Fibroblast of pulmonary artery (primary cell): ENCODE measurements at regions not wholly inside any gene's neighbourhood (a gene's known extent, or its start where the extent isn't known, plus 50 kb on each side); places are given as distances from the start of the nearest gene placed in this dataset.

Experiments used
- DNase-seq: peaks from one replicate; pipeline ENCODE4 v3.0.0-alpha.2; 2010; ENCODE audit warnings: low read depth
- H3K4me3 ChIP-seq: replicated peaks from 2 replicates; pipeline ENCODE4 v1.5.1; 2011; ENCODE audit warnings: low read depth, mild to moderate bottlenecking, control low read depth, low read length, moderate library complexity
- TF ChIP-seq, protein P1 (sequence below): IDR thresholded peaks from 2 replicates; pipeline ENCODE4 v1.5.1; 2011; ENCODE audit warnings: mild to moderate bottlenecking, control low read depth, low read length, inconsistent platforms; ENCODE audit errors: missing control alignments

DNA sequence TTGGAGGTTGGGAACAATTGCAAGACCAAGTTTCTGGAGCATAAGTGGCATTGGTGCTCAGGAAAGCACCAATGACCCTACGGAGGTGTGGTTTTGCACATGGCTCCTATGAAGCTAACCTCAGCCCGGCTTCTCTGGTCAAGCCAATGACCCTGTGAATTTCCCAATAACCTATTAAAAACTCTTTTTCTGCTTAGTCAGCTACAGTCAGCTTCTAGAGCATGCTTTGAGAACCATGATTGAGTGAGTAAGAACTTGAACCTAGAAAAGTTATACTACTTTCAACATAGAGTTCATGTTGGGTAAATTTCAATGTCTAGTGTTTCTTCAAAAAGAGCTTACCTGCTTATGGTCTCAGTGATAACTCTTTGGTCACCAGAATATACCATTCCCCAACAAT is 163.2 kb downstream of the RSL24D1 start:
- TF ChIP-seq, protein P1, sequence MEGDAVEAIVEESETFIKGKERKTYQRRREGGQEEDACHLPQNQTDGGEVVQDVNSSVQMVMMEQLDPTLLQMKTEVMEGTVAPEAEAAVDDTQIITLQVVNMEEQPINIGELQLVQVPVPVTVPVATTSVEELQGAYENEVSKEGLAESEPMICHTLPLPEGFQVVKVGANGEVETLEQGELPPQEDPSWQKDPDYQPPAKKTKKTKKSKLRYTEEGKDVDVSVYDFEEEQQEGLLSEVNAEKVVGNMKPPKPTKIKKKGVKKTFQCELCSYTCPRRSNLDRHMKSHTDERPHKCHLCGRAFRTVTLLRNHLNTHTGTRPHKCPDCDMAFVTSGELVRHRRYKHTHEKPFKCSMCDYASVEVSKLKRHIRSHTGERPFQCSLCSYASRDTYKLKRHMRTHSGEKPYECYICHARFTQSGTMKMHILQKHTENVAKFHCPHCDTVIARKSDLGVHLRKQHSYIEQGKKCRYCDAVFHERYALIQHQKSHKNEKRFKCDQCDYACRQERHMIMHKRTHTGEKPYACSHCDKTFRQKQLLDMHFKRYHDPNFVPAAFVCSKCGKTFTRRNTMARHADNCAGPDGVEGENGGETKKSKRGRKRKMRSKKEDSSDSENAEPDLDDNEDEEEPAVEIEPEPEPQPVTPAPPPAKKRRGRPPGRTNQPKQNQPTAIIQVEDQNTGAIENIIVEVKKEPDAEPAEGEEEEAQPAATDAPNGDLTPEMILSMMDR, result no peak
- no peak overlapping the region for H3K4me3 ChIP-seq
- no peak for DNase-seq

DNA sequence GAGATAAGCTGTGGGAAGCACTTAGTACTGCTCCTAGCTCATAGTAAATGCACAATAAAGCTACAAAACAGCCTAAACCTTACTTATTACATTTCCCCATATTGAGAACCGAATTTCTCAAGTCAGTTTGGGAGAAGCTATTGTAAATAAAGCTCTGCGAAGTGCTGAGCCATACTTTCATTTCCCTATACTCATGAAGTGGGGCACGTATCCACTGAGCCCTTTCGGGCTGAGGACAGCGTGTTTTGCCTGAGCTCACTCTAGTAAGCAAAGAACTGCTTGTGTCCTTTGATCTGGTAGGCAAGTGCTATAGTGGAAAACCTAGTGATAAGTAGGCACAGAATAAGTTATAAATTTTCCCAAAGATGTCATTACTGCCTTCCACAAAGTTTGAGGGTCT is 165.0 kb downstream of the RSL24D1 start:
- no peak for DNase-seq
- no peak overlapping the region for H3K4me3 ChIP-seq
- TF ChIP-seq, protein P1, result no peak

DNA sequence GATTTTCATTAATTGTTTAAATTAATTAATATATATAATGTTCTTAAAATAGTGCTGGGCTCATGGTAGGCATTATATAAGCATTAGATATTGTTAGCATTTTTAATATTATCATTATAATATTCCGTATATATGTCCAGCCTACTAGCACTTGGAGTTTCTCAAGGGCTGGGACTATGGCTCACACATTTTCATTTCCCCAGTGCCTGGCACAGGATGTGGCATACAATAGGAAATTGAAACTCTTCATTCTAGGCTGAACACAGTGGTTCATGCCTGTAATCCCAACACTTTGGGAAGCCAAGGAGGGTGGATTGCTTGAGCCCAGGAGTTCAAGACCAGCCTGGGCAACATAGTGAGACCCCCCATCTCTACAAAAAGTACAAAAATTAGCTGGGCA is 170.4 kb downstream of the RSL24D1 start:
- no peak overlapping the region for H3K4me3 ChIP-seq
- DNase-seq, result no peak
- TF ChIP-seq, protein P1, result no peak

DNA sequence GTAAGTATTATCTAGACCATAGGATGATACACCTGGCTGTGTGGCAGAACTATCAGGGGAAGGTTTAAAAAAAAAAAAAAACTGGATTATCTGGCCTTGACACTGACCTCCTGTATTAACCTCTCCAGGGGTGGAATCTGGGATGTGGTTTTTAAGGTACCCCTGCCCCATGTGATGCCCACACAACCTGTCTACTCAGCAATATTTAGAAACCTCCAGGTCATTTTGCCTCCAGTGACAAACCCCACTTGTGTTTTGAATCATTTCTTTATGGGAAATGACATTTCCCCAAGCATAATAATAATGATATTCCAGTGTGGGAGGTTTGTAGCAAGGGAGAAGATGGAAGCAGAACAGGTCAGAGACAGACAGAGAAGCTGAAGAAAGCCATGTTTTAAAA is 179.1 kb downstream of the RSL24D1 start:
- no peak for DNase-seq
- TF ChIP-seq, protein P1, result no peak
- H3K4me3 ChIP-seq, result no peak overlapping the region

DNA sequence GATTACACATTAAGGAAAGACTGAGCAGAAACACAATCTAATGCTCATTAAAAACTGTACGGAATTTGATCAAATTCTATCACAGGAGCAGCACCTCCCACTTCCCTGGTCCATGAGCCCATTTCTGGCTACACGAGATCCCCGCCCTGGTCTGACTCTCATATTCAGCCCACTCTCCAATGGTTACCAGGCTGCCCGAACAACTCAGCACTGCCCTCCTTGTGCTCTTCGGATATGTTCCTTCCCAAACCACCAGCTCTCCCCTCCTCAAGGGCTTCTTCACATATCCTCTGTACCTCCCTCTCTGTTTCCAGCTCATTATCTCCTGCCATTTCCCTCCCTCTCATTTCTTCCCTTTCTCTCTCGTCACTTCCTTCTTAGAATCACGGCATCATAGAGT is 180.5 kb downstream of the RSL24D1 start:
- TF ChIP-seq, protein P1, result no peak
- DNase-seq, result no peak

DNA sequence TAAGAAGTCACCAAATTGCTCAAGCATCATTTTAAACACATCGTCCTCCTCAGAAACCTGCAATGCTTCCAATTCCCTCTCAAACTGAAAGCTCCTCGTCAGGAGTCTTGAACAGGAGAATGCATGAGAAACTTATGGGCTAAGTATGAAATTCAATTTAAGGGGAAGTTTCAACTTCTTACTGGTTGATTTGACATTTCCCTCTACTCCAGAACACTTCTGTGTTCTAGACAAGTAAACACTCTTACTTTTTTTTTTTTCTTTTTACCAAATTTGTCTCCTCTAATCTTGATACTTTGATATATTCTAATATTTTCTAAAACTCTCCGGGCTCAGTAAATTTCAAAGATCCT is 181.7 kb downstream of the RSL24D1 start:
- TF ChIP-seq, protein P1, result no peak
- H3K4me3 ChIP-seq, result no peak overlapping the region
- DNase-seq, result no peak

More for the DNA sequence above, 180.5 kb downstream of the RSL24D1 start:
- H3K4me3 ChIP-seq, result no peak overlapping the region

DNA sequence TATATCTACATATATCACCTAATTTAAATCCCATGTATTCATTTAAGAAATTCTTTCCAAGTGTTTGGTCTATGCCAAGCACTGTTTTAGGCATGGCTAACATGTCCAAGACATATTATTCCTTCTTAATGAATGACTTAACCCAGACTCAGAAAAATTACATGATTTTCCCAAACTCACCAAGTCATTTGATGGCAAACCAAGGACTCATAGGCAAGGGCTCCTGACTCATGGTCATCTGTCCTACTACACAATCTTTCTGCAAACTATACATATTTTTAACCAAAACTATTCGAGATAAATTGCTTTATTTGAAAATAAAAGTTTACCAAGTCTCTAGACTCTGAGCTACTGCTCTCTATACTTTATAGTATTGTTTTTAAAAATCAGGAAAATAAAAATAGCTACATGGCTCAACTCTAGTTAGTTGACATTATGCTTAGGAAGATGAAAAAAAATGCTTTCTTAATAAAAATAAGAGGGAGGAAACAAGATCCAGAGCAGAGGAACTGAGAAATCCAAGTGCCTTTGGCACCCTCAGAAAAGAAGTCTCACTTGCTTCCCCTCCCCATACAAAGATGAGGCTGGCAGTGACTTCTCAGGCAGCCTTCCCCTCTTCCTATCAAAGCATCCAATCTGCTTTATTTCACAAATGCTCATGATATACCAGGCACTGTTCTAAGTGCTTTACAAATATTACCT is 182.2 kb downstream of the RSL24D1 start:
- no peak for DNase-seq
- TF ChIP-seq, protein P1, result no peak

More for the DNA sequence above, 182.2 kb downstream of the RSL24D1 start:
- H3K4me3 ChIP-seq, result no peak overlapping the region
